ENCODE measurements at regions not wholly inside any gene's neighbourhood (a gene's known extent, or its start where the extent isn't known, plus 50 kb on each side); places are given as distances from the start of the nearest gene placed in this dataset.

- TF ChIP-seq CTCF (IDR thresholded peaks at IDR 0.05) (no peak), POLR2A (IDR thresholded peaks at IDR 0.05) (no peak), POLR2AphosphoS5 (IDR thresholded peaks at IDR 0.05) (no peak)
Measured at GRCh38 chr20:57808264-57809070, 98.7 kb upstream of the PMEPA1 start.

All from breast epithelium (tissue), 3 donors.